ENCODE measurements at regions not wholly inside any gene's neighbourhood (a gene's known extent, or its start where the extent isn't known, plus 50 kb on each side); places are given as distances from the start of the nearest gene placed in this dataset.

DNA sequence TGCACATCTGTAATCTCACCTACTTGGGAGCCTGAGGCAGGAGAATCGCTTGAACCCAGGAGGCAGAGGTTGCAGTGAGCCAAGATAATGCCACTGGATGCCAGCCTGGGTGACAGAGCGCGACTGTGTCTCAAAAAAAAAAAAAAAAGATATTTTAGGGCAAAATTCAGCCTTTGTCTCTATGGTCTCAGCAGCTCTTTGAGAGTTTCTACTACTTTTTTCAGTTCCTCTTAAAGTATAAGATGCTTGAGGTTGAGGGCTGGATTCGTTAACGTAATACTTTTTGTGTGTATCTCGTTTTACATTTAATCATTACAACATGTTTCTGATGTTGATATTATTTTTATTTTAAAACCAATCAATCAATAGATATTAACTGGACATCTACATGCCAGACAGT lies 381.2 kb upstream of the TBL1XR1 start:
- TF ChIP-seq, protein P1, sequence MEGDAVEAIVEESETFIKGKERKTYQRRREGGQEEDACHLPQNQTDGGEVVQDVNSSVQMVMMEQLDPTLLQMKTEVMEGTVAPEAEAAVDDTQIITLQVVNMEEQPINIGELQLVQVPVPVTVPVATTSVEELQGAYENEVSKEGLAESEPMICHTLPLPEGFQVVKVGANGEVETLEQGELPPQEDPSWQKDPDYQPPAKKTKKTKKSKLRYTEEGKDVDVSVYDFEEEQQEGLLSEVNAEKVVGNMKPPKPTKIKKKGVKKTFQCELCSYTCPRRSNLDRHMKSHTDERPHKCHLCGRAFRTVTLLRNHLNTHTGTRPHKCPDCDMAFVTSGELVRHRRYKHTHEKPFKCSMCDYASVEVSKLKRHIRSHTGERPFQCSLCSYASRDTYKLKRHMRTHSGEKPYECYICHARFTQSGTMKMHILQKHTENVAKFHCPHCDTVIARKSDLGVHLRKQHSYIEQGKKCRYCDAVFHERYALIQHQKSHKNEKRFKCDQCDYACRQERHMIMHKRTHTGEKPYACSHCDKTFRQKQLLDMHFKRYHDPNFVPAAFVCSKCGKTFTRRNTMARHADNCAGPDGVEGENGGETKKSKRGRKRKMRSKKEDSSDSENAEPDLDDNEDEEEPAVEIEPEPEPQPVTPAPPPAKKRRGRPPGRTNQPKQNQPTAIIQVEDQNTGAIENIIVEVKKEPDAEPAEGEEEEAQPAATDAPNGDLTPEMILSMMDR (conservative IDR thresholded peaks at IDR 0.05; ENCODE audit: low read depth, low read length): no peak
- TF ChIP-seq EZH2phosphoT487 (IDR thresholded peaks at IDR 0.05; ENCODE audit: borderline replicate concordance, low read length): no peak
- TF ChIP-seq EZH2 (IDR thresholded peaks at IDR 0.05; ENCODE audit: low read length, unreplicated experiment): no peak

Data from PC-3 (cell line).